ENCODE measurements at regions not wholly inside any gene's neighbourhood (a gene's known extent, or its start where the extent isn't known, plus 50 kb on each side); places are given as distances from the start of the nearest gene placed in this dataset.

- no peak for DNase-seq (ENCODE audit: low read depth, low spot score)
- TF ChIP-seq CTCF (IDR thresholded peaks at IDR 0.05; ENCODE audit: insufficient read depth, low read length, missing control alignments), result no peak
- H3K4me3 ChIP-seq (ENCODE audit: low read depth, low read length), result no peak overlapping the region
- CTCF ChIA-PET, result no interaction called here
- POLR2A ChIA-PET, result no interaction called here
These were observed 92.9 kb upstream of the MAST4 start for GRCh38 chr5:66503203-66503789.

GRCh38 chr5:66507106-66507505 lies 89.1 kb upstream of the MAST4 start:
- TF ChIP-seq CTCF (IDR thresholded peaks at IDR 0.05; ENCODE audit: insufficient read depth, low read length, missing control alignments), result no peak
- no peak for DNase-seq (ENCODE audit: low read depth, low spot score)
- POLR2A ChIA-PET, result no interaction called here

GRCh38 chr5:66511491-66511890 lies 84.7 kb upstream of the MAST4 start:
- TF ChIP-seq CTCF (IDR thresholded peaks at IDR 0.05; ENCODE audit: insufficient read depth, low read length, missing control alignments), result no peak
- POLR2A ChIA-PET, result no interaction called here
- CTCF ChIA-PET, result no interaction called here
- H3K4me3 ChIP-seq (ENCODE audit: low read depth, low read length), result no peak overlapping the region
- DNase-seq (ENCODE audit: low read depth, low spot score), result no peak

More at GRCh38 chr5:66507106-66507505, 89.1 kb upstream of the MAST4 start:
- CTCF ChIA-PET, result no interaction called here
- no peak overlapping the region for H3K4me3 ChIP-seq (ENCODE audit: low read depth, low read length)

- TF ChIP-seq CTCF (IDR thresholded peaks at IDR 0.05; ENCODE audit: insufficient read depth, low read length, missing control alignments), result no peak
- no peak overlapping the region for H3K4me3 ChIP-seq (ENCODE audit: low read depth, low read length)
- no peak for DNase-seq (ENCODE audit: low read depth, low spot score)
- CTCF ChIA-PET, result no interaction called here
- POLR2A ChIA-PET, result no interaction called here
These were observed 83.1 kb upstream of the MAST4 start for GRCh38 chr5:66513130-66513529.

GRCh38 chr5:66515209-66515608 lies 81.0 kb upstream of the MAST4 start:
- CTCF ChIA-PET, result no interaction called here
- no peak for TF ChIP-seq CTCF (IDR thresholded peaks at IDR 0.05; ENCODE audit: insufficient read depth, low read length, missing control alignments)

GRCh38 chr5:66516550-66516949 lies 79.6 kb upstream of the MAST4 start:
- no peak overlapping the region for H3K4me3 ChIP-seq (ENCODE audit: low read depth, low read length)
- DNase-seq (ENCODE audit: low read depth, low spot score), result no peak
- TF ChIP-seq CTCF (IDR thresholded peaks at IDR 0.05; ENCODE audit: insufficient read depth, low read length, missing control alignments), result no peak
- CTCF ChIA-PET, result no interaction called here
- POLR2A ChIA-PET, result no interaction called here

More at GRCh38 chr5:66515209-66515608, 81.0 kb upstream of the MAST4 start:
- no peak for DNase-seq (ENCODE audit: low read depth, low spot score)
- no peak overlapping the region for H3K4me3 ChIP-seq (ENCODE audit: low read depth, low read length)
- POLR2A ChIA-PET, result no interaction called here

Data from AG04449 (cell line).